NCI-H2196 treated with DMSO at 0.1 percent for 48 hours (cell line): ENCODE measurements at regions not wholly inside any gene's neighbourhood (a gene's known extent, or its start where the extent isn't known, plus 50 kb on each side); places are given as distances from the start of the nearest gene placed in this dataset.

ENCODE experiments used
- DNase-seq: peaks from one replicate; lab custom pipeline; 2025; ENCODE audit not compliant: unreplicated experiment; lab: John Stamatoyannopoulos, UW

DNA sequence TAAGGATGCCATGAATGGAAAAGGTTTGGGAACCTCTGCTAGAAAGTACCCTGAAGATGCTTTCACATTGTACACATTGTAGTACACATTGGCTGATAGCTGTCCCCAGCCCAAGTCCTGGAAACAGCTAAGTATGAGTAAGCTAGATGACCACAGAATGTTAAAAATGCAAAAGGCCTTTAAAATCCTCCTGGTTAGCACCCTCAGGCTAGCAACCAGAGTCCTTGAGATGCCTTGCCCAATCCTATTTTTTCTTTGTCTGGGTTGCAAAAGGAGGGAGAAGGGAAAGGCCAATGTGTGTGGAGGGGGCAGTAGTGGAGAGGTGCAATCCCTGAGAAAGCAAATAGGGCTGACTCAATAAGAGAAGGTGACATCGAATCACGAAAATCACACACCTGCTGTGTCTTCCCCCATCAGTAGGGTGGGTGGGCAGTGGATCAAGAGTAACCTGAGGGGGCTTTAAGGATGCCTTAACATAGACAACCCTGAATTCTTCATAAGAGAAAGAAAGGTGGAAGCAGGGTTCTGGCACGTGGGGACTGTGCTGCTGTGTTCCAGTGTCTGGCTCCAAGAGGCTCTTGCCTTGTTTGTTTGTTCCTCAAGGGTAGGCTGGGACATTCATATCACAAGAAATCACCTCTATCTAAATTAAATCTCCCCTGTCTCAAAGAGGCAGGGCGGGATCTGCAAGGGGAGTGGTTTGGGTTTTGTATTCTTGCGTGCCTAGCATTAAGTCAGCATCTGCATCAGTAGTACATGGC is 266.2 kb upstream of the PLXNA2 start:
- no peak for DNase-seq

DNA sequence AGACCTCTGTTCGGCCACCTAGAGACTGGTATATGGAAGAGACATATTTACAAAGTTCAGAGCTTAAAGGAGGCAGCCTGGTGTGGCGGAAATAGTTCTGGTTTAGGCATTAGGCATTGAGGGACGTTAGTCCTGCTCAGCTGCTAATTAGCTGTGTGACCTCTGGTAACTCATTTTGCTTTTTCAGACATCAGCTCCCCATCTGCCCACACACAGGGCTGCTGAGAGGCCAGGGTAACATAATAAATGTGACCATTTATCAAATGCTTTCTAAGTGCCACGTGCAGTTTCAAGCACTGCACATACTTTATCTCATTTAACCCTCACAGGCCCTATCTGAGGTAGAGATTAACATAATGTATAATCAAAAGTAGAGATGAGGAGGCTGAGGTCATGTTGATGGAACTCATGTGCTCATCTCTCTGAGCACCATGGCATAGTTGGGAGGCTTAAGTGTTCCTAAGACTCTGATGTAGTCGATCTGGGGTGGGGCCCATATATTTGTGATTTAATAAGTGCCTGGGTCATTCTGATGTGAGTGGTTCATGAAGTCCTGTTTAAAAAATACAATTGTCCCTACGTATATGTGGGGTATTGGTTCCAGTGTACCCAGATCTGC is 267.2 kb upstream of the PLXNA2 start:
- DNase-seq: no peak

DNA sequence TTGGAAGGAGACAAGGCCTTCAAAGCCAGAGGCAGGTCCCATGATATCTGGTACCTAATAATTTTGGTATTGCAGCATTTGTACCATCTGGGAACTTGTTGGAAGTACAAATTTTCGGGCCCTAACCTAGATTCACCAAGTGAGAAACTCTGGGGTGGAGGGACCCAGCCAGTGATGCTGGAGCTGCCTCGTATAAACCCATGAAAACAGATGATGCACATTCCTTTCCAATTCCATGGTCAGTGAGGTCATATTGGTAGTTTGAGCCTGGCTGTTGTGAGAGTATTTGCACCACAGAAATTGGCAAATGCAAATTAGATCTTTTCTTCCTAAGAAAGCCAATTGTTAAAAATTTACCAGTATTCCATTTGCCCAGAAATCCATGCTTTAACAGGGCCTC is 269.6 kb upstream of the PLXNA2 start:
- no peak for DNase-seq

DNA sequence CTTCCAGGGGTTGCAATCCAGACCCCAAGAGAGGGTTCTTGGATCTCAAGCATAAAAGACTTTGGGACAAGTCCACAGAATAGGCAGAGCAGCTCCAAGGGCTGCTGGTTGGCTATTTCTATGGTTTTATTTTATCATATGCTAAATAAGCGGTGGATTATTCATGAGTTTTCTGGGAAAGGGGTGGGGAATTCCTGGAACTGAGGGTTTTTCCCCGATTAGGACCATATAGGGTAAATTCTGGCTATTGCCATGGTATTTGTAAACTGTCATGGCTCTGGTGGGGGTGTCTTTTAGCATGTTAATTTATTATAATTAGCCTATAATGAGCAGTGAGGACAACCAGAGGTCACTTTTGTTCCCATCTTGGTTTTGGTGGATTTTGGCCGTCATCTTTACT is 270.9 kb upstream of the PLXNA2 start:
- DNase-seq: no peak

DNA sequence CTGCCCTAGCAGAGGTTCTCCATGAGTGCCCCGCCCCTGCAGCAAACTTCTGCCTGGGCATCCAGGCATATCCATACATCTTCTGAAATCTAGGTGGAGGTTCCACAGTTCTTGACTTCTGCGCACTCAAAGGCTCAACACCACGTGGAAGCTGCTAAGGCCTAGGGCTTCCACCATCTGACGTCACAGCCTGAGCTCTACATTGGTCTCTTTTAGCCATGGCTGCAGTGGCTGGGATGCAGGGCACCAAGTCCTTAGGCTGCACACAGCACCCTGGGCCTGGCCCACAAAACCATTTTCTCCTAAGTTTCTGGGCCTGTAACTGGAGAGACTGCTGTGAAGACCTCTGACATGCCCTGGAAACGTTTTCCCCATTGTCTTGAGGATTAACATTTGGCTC is 272.6 kb upstream of the PLXNA2 start:
- no peak for DNase-seq

DNA sequence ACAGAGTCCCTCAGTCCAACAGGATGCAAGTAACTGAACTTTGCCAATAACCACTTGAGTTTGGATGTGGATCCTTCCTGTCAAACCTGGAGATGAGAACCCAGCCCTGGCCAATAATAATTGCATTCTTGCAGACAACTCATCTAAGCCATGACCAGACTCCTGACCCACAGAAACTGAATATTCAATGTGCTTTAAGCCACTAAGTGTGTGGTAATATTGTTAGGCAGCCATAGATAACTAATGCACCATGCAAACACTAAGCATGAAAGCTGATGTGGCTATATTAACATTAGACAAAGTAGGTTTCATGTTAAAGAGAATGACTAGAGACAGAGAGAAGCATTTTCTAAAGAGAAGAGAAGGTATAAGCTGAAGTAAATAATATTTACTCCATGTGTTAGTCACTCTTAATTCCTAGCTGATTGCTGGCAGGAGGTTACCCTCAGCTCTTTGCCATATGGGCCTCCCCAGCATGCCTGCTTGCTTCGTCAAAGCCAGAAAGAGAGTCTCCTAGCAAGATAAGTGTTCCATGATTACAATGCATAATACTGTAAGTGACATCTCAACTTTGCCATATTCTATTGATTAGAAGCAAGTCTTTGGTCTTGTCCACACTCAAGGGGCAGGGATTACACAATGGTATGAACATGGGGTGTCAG is 276.4 kb upstream of the PLXNA2 start:
- no peak for DNase-seq

DNA sequence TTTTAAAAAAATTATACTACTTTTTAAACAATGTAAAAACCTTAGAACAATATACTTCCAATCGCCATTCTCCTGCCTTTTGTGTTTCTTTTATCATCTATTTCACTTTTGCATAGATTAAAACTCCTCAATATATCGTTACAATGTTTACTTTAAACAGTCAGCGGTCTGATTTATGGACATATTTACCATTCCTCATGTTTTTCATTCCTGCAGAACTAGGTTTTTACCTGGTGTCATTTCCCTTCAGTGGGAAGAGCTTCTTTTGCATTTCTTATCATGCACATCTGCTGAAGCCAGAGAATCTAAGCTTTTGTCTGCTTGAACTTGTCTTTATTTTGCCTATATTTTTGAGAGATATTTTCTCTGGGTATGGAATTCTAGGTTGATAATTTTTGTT is 277.4 kb upstream of the PLXNA2 start:
- DNase-seq: no peak

DNA sequence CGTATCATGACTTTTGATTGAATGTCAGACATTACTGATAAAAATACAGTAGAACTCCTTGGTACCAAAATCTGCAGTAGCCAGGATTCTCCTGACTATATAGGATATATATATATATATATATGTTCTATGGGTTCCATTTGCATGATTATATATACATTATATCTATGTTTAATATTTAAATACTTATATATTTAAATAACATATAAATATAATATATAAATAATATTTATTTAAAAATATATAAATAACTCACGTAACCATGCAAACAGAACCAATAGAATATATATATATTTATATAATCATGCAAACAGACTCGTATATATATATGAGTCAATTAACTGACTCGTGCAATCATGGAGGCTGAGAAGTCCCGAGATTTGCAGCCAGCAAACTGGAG is 278.8 kb upstream of the PLXNA2 start:
- no peak for DNase-seq

DNA sequence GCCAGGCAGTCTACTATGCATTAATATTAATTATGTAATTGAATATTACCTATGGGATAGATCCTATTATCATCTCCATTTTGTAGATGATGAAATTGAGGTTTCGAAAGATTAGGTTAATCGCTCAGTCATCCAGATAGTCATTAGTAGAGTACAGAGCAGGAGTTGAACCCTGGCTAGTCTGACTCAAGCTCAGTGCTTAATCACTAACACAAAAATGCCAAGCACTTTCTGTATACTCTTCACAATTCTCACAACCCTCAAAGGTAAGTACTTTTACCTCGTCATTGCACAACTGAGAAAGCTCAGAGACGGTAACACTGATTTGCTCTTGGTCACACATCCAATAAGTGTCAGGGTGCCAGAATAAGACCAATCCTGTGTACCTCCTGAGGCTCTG is 280.2 kb upstream of the PLXNA2 start:
- DNase-seq: no peak

DNA sequence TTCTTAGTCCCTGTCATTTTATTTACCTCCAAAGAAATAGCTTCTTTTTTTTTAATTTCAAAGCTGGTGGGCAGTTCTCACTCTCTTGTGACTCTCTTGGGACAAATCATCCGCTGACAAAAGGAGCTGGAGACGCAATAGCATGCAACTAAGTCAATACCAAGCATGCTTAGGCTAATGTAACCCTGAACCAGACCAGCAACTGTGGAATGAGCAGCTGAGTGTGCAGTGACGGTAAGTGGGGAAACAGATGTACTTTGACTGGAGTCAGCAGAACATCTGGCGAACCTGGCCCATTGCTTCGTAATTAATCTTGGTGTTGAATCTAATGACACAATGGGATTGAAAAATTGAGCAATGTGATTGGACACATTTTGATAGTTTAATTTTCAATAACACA is 280.7 kb upstream of the PLXNA2 start:
- DNase-seq: no peak

DNA sequence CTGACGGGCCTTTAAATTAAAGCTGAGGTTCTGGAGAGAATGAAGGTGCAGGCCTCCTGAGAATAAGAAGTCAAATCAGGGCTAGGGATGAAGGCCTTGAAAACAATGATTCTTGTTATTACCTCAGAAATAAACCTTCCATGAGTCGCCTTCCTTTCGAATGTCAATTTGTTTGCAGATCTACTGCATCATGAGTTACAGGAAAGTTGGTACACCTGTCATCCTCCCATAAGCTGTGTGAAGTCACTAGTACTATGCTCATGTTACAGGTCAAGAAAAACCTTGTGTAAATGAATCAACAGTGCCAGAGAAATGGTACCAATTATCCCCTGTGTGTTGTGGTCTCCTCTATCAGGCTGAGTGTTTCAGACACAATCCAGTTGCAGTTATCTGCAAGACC is 281.2 kb upstream of the PLXNA2 start:
- DNase-seq: no peak

DNA sequence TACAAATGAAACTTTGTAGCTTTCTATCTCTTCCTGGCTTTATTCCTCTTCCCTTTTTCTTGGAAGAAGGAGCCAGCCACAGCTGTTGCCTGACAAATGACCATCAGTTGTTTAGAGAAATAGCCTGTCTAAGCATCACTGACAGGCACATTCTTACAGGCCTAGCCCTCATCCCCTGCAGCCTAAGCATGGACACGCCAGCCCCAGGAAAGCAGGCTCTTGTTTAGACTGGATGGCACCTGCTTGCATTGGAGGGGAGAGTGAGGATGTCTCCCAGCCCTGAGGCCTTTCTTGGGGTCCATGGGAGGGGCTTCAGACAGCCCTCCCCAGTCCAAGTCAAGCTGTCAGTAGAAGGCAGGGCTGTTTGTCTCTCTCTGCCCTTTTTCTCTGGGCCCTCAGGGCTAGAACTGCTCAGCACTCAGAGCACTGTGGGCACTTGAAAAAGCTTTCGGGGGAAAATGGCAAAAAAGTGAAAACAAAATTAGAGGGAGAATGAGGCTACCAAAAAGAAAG is 282.5 kb upstream of the PLXNA2 start:
- no peak for DNase-seq

DNA sequence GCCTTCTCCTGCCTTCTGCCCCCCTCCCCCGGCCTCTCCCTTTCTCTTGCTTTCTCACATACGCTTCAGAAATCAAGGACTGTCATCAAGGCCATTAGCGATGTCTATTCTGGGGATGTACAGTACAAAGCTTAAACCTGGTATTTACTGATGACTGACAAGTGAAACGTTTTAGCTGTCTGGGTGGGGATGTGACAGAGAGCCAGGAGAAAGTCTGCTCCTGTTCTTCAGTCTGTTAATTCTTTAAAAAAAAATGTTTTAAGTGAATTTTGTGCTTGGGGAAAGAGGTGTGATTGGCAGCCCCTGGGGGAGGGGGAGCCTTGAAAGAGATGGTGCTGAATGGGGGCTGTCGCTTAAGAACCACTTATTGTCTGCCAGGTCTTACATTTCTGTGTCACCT is 283.0 kb upstream of the PLXNA2 start:
- no peak for DNase-seq

DNA sequence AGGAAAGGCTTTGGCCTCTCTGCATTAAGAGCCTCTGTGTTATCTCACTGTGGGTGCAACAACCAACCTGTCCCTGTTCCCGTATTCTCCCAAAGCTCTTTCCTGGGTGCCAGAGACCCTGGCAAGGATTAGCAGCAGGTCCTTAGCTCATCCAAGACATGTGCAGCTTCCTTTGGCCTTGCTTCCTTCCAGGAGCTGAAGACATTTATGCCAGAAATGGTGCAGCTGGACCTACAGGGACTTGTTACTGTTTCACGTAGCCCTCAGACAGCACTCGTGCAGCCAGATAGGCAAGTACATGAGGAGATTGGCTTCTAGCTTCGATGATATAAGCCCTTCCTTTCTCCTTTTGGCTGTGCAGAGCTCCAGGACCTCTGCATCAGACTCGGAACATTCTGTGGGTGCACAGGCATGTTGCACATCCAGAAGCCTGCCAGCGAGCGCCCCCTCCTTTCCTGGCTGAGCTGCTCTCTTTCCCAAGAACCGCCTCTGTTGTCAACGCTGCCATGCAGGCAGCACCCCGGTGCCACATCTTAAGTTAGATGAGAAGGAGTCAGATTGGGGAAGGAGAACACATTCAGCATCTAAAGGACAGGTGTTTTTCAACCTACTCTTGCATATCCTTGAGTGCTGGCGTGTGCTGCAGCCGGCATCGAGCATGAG is 284.5 kb upstream of the PLXNA2 start:
- DNase-seq: no peak

DNA sequence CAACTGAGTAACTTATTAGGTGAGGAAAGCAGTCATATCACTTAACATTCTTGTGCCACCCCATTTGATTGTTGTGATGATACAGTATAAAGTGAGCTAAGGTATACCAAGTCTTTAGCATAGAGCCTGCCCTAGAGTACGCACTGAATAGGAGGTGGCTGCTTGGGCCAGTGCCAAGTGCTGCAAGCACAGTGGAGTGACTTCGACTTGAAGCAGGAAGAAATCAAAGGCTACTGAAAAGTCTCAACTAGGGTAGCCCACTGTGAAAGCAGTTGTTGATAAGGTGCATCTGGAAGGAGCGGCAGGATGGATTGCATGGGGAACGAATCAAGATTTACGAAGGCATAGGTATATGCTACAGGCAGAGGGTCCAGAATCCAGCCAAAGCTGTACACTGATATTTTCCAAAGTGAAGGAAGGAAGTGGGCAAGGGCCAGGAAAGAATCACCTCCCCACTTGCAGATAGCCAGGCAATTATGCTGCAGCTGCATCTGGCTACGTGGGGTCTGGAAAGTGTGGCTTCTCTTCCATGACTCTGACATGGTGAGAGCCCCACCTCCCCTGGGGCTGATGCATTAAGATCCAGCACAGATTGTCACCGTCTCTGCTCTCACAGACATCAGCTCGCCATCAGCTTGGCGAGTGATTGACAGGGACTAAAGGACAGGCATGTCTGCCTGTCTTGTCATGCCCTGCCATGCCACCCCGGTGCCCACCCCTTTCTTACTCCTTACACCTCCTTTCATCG is 287.0 kb upstream of the PLXNA2 start:
- no peak for DNase-seq

DNA sequence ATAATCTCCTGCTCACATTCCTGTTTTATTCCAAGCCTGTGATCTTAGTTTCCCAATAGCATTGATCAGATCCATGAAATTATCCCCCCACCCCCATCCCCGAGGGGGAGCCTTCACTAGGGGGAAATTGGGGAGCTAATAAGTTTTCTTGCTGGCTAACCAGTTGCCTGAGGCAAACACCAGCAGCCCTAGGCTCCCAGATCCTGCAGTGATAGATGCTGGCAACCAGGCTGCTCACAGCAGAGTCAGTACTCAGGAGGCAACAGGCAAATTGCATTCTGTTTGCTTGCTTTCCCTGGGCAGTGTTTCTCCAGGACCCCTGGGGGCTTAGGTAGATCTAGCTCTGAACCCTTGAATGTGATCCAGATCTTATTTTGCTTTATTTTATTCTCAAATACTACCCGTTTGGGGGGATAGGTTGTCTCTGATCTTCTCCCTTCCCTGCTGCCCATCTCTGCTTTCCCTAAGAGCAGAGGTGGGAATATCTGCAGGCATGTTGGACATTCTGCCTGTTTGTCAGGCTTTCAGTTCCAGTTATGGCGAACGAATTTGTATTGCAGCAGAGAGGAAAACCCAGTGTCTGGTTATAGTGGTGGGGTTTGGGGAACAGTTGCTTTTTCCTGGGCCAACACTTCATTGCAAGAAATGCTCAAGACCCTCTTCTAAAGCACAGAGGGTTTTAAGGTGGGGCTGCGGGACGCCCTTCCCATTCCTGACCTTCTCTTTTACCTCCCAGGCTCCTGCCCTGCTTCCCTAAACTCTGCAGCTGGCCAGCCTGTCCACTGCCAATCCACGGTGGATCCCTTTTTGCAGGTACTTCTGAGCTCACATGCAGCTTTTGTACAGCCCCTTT is 289.8 kb upstream of the PLXNA2 start:
- DNase-seq: no peak

DNA sequence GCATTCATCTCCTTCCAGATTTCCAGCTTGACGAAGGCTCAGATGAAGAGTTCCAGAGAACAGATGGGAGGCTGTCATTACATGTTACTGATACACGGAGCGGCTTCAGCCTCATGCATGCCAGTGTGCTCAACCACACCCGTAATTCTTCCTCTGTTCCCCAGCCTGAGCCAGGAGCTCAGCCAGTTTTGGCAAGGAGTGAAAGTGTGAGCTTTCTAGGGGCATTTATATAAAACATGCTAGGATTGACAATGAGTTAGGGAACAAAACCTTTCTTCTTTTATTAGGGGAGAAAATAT is 290.4 kb upstream of the PLXNA2 start:
- no peak for DNase-seq

DNA sequence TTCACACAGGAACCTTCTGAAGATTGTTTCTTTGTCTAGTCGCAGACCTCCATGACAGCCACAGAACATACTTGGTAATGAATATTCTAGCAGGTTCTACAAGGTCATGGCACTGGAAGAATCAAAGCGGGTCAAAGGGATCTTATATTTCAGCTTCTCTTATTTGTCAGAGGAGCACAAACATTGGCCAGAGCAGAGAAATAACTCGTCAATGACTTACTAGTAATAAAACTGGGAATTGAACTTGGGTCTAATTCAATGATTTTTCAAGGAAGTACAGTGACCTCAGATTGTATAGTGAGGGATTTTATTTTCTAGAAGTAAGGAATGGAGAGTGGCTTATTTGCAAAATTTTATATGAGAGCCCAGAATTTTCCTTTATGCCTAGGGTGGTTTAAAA is 290.8 kb upstream of the PLXNA2 start:
- DNase-seq: no peak

DNA sequence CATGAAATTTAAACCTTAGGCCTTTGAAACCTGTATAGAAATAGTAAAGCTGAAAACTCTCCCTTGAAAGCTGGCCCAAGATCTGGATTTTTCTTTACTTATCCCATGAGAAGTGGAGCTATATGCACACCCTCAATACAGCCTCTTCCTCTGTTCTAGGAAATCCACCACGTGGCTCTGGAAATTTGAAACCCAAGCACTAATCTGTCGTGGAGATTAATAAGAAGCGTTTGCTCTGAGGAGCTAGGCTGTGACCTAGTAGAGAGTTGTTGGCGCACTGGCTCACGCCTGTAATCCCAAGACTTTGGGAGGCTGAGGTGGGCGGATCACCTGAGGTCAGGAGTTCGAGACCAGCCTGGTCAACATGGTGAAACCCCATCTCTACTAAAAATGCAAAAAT is 291.3 kb upstream of the PLXNA2 start:
- DNase-seq: no peak

DNA sequence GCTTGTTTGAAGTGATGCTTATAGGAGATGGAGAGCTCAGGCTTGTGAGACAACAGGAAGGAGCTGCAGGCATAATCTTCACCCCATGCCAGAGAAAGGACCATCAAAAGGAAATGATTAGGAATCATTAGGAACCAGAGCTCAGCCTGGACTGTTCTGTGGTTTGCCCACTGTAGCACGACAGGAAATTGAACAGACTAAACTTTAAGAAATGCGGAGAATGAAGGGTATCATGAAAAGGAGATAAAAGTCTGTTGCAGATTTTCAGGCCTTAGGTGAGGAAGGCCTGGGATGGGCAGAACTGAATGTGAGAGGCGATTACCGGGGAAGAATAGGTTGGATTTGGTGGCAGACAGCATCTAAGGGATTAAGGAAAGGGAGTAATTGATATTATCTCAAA is 292.0 kb upstream of the PLXNA2 start:
- DNase-seq: no peak
